GM21576 (cell line): ENCODE measurements at regions not wholly inside any gene's neighbourhood (a gene's known extent, or its start where the extent isn't known, plus 50 kb on each side); places are given as distances from the start of the nearest gene placed in this dataset.
"Not testable (repeated sequence)": the region's sequence is repeated elsewhere in the genome, so short reads cannot be mapped to it uniquely, and the experiment has no call there.

Source experiments
- ATAC-seq: cut with Tn5 transposase; IDR thresholded peaks from one replicate; pipeline ENCODE4 v1.9.1; 2021; ENCODE audit warnings: mild to moderate bottlenecking, moderate library complexity; ENCODE audit not compliant: unreplicated experiment

DNA sequence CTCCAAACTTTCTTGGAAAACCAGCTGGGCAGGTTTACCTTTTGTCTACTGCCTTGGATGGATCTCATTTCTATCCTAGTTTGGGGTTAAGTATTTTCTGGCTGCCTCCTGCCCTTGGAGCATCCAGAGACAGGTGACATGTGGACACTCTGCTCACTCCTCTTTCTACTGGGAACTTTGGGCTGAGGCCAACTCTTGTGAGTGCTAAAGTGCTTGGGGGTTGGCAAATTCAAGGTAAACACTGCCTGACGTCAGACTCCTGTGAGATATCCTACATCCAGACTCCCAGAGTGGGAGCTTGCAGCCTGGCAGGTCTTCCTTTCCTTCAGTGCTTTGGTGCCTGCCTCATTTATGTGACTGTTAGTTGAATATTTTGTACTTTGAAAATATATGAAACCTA, 388.1 kb downstream of the KCNRG start:
- no peak for ATAC-seq

DNA sequence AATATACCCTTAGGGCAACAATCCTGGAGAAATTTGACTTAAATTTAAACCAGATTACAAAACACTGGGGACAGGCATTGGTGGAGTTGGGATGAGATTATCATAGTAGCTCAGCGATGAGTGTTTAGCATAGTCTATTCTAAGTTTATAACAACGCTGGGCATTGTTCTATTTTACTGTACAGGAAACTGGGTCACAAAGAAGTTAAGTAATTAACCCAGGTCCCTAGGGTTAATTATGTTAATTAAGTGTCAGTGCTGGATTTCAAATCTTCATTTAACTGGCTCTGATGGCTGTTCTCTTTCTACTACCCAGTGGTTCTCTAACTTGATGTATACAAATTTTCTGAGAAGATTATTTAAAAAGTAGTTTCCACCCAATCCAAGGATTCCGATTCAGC, 388.9 kb downstream of the KCNRG start:
- ATAC-seq: no peak

DNA sequence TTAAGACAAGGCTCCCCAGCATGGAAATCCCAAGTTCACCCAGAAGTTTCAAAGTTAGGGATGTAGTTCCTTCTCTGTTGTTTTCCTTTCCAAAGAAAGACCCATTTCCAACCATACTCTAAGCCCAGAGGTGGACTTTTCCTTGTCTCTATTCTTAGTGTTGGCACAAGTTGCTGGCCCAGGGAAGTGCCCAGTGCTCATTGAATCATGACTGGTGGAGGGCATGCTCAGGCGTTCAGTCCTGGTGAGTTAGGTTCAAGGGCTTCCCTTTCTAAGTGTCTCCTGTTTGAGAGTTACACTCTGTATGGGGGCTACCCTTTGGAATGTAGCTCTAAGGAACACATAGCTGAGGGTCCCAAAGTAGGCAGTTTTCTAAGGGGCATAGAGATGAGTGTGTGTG, 389.5 kb downstream of the KCNRG start:
- ATAC-seq: no peak

DNA sequence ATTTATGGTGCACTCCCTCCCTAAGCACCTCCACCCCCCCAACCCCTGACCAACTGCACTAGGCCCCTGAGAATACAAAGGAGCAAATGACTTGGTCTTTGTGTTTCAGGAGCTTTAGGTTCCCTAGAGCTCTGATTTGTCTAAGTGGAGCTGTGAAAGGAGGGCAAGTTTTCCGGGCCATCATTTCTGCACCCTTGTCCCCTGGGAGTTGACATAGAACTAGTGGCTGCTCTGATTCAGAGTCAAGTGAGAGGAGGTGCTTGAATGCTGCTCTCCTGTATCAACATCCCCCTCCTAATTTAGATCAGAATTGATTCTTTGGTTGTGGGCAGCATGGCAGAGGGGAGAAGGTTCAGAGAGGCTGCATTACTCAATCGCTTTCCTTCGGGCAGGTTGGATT, 391.6 kb downstream of the KCNRG start:
- ATAC-seq: no peak

DNA sequence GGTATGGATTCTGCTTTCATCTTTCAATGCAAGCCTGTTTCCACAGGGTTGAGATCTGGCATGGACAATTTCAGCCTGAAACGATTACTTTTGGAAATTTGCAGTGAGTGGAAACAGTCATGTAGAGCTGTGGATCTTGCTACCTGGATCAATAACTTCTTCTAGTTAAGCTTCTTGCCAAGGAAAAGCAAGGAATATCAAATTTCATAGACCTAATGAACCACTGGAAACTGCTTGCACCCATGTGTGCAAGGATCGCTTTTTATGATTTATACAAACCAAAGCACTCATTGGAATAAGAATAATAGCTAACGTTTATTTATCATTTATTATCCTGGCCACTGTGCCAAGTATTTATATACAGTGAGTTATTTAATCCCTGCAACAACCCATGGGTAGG, 392.8 kb downstream of the KCNRG start:
- no peak for ATAC-seq

DNA sequence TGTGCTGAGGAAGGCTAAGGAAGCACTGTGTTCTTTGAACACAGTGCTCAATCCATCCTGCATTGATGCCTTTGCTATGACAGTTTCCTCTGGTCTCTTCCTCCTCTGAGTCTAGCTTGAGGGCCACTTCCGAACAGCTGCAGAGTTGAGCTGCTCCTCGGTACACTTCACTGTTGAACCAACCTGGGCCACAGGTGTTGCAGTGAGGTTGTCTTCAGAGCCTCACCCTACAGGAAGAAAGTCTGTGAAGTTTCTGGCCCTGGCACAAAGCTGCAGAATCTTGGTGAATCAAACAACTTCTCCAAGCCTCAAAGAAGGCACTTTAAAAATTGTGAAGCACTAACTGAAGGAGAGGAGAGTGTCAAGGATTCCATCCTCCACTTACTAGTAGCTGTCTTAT, 394.0 kb downstream of the KCNRG start:
- ATAC-seq: no peak

DNA sequence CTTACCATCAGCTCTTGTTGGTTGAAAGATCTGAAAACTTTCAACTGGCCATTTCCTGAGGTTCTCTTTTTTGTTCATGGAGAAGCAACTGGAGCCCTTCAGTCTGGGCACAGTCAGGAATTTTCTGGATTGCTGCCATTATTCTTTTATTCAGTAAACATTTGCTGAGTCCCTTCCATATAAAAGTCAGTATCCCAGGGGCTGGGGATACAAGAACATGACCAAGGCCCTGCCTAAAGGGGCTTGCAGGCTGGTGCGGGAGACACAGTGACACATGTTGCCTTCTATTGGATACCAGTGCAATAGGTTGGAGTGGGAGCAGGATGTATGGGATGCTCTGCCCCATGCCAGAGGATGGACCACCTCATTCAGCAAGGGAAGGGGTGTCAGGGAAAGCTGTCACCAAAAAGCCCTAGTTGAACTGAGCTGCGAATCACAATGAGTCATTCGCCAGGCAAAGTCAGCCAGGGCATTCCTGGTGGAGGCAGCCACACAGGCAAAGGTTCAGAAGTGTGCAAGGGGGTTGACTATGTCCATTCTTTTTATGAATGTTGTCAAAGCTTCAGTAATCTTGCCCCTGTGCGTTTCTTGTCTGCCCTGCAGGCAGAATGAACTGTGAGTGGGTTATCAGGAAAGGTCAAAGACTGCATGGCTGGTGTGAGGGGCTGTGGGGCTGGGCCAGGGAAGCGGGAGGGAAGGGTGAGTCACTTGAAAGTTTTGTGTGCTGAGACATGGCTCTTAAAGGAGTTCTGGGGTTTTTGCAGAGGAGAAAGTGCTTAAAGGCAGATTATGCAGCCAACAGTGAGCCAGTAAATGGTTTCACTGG, 395.9 kb downstream of the KCNRG start:
- no peak for ATAC-seq

DNA sequence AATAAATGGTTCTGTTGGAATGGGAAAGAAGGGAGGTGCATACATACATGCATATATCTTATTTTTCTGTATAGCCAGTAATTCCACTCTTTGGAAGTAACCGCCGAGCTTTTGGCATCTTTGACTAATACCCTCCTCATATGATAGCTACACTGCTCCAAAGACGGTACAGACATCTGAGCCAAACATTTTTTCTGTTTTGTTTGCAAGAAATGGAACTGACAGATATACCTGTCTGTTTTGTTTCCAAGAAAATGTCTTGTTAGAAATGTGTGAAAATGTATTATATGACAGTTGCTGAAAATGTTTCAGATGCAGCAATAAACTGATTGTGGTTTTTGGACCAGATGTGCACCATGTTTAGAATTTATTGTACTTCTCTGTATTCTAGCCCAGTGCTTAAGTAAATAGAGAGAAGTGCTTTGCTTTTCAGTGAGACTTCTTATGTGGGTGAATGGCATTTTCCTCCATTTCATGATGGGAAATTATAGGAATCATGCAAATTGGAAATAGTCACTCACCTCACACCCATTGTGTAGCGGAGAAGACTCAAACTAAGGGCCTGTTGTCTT, 396.9 kb downstream of the KCNRG start:
- ATAC-seq: no peak

DNA sequence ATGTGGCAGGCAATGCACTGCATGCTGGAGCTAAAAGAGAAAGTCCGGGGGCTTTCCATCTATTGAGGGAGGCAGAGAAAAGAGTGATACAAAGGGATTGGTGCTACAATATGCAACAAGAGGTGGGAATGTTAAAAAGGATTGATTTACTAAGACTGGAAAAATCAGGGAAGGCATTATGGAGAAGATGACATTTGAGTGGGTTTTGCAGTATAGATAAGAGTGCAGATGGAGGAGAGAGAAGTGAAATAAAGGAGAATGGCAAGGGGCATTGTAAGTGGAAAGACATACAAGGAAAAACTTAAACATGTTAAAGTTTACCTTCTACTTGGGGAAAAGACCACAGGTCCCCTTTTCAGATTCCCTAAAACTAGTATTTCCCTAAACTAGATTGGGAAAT, 399.4 kb downstream of the KCNRG start:
- ATAC-seq: no peak

DNA sequence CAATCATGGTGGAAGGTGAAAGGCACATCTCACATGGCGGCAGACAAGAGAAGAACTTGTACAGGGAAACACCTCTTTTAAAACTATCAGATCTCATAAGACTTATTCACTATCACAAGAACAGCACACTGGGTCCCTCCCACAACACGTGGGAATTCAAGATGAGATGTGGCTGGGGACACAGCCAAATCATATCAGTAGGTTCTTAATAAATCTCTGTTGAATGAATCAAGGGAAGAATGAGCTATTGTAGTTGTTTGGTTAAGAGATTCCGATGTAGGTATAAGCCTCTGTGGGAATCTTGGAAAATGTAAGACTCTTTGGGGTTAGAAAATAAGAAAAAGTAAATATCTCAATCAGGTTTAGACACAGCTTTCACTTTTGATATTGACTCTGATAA, 400.2 kb downstream of the KCNRG start:
- ATAC-seq: no peak

DNA sequence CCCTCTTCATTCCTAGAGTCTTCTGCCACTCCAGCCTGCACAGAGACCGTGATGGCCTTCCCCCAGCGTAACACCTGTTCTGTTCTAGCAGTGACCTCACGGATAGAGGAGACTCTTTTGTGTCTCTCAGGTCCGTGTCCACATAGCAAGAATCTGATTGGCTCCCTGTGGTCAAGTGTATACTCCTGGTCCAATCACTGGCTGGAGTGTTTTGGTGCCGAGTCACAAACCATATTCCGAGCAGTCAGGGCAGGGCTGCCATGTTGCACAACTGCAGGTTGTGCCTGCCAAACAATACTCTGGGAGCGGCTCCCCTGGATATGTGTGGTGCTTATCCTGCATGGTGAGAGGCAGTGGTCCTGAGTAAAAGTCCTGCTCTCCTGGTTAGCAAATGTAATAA, 402.4 kb downstream of the KCNRG start:
- no peak for ATAC-seq

DNA sequence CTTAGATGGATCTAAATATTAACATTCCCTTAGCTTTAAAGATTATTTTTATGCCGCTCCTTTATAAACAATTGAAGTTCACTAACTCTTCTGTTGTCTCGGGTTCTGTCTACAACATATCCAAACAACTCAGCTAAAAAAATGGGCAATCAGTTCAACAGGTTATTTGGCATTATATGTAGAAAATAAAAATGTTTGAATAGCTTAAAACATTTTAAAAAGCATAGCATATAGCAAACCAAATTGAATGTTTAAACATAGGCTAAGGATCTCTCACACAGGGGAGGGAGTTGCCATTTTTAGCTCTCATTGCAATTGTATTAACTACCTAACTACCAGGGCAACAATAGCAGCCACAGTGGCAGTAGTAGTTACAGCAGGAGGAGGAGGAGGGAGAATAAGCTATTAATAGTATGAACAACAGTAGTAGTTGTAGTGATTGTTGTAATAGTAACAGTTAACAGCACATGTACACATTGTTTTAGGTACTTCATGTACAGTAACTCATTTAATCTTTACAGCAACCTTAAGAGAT, 404.2 kb downstream of the KCNRG start:
- no peak for ATAC-seq

DNA sequence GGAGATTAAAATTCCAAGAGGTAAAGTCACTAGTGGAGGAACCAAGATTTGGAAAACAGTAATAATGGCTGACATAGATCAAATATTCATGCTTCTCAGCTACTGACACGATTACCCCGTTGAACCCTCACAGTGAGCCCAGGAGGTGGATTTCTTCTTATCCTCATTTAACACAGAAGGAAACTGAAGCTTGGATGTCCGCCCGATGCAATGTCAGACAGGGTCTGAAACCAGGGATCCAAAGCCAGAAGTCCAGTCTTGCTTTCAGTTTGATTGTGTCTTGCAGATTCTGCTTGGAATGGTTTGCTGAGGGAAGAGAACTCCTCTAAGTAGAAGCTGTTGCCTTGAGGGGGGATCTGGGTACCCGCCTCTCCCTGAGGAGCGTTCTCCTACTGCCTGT, 404.7 kb downstream of the KCNRG start:
- ATAC-seq: no peak

DNA sequence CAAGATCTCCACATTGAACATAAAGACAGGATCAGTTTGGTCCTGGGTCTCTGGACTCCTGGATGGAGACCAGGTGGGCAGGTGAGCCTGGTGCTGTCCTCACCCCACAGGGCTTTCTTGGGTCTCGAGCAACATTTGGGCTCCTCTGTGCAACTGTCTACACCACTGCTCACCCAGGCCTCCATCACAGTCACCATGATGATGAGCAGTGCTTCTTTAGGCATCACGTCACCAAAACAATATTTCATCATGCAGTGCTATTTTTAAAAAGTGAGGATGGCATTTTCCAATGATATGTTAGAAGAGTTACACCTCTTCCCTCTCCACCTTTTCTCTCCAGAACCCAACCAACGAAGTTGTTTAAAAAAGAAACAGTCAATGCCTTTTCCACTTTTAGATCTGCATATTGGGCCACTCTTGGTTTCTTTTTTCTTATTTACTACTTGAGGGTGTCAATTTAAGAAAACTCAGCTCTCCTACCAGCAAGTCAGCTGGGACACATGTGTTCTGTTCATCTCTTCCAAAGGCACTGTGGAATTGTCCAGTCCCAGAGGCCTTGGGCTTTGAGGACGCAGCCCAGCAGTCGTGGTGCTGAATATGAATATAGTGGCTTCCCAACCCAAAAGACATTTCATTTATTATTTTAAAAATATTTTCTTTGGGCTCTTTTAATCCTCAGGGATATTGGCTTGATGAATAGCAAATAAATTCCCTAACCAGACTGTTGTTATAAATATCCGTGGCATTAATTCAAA, 405.7 kb downstream of the KCNRG start:
- ATAC-seq: no peak

DNA sequence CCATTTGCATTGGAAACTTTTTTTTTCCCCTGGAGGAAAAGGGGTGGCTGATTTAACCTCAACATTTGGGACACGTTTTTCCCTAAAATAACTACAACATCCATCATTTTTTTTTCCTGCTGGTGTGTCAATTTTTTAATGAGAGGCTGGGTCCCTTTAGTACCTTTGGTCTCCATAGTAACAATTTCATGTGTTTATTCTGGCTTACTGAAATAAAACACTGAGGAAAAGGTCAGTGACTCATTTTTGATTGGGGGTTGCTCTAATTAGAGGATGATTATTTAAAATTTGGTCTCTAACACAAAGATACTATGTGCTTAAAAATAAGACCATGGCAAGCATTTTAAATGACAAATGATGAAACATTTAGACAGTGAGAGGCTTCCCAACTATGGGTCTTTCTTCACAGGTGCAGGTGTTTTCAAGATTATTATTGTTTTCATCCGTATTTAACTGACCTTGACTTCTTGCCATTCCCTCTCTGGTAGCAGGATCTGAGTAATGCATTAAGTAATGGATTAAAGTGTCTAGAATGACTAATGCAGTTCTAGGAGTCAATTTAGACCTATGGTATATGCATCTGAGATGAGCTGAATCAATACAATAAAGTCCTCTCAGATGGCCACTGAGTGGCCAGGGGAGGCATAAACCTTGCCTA, 406.4 kb downstream of the KCNRG start:
- no peak for ATAC-seq

DNA sequence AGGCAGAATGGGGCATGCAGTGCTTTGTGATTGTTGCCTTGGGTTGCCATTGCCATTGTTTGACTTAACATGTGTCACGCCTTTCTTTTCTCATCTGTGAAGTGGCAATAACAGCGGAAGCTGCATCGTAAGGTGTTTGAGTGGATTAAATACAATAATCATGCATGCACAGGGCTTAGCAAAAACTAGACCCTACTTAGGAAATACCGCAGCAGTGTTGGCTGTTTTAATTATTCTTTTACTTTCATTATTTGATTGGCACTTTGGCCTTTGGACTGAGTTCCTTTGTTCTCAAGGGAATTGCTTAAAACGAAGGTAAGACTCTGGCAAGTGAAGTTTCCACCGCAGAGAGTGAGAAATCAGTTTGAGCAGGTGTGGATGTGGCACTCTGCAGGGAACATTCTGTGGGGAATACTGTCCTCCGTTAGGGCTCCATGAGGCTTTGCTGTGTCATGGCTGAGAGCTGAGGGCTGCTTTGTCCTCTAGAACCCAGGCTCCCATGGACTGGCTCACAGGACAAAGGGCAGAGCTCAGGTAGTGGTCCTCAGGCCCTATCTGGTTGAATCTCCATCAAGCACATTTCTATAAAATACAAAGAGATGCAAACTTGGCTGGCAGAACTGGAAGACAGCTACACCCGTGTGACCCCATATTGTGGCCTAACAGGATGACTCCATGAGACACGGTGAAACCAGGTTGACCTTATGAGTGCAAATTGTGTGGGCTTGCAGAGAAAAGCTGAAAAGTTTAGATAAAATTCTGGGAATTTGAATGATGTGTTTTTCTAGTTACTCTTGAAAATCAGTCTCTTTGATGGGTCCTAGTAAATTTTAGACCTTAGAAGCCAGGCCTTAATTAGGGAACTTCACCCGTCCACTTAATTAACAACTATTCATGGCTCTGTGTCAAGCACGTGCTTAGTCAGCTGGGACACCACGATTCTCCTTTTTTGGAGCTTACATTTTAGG, 407.2 kb downstream of the KCNRG start:
- ATAC-seq: no peak

DNA sequence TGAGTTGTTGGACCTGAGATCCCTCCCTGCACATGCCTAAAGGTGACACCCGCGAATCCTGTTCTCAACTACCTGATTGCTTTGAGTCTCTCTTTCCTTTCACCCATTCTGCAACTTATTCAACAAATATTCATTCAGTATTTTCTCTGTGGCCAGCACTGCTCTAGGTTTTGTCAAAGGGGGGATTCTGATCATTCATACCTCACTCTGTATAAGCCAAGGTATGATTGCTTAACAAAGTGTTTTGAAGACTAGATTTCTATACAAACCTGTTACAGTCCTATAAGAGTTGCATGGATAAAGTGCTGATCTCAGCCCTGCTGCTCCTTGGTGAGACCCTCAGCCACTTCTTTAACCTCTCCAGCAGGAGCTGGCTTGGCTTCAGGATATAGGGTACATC, 409.7 kb downstream of the KCNRG start:
- ATAC-seq: no peak

DNA sequence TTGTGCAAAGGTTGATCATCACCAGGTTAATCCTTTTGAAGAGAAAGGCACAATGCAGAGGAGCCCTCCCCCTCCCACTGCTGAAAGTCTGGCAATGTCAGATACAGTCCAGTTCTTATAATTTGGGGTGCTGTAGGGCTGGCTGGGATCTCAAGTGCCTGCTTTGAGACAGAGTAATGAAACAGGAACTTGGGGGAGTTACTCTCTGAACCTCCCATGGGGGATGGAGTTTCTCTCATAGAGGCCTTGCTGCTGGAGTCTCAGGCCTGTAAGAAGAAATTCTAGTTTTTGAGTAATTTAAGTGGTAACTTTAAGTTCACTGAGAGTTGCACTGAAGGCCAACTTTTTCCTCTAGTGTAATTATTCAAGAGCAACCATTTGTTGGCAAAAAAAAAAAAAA, 410.5 kb downstream of the KCNRG start:
- ATAC-seq: no peak

DNA sequence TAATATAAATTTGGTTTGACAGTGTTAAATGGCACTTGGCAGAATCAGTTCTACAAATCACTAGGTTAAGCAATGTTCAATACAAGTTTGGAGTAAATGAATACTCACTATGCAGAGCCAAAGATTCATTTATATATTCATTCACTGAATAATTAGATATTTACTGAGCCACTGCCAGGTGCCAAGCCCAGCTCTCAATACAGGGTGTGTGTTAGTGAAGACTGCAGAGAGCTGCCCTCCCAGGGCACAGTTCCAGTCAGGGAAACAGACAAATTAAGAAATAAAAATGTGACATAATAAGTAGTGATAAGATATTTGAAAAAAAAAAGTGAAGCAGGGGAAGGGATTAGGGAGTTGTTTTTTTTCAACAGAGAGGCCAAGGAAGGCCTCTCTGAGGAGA, 411.7 kb downstream of the KCNRG start:
- no peak for ATAC-seq

DNA sequence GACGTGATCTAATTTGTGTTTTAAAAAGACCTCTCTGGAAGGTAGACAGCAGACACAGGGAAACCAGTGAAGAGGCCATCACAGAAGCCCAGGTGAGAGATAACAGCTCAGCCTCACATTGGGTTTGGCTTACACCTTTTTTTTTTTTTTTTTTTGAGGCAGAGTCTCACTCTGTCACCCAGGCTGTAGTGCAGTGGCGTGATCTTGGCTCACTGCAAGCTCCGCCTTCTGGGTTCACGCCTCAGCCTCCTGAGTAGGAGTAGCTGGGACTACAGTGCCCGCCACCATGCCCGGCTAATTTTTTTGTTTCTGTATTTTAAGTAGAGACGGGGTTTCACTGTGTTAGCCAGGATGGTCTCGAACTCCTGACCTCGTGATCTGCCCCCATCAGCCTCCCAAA, 412.3 kb downstream of the KCNRG start:
- ATAC-seq: not testable (repeated sequence)
